HG03280 (cell line): ENCODE measurements at regions not wholly inside any gene's neighbourhood (a gene's known extent, or its start where the extent isn't known, plus 50 kb on each side); places are given as distances from the start of the nearest gene placed in this dataset.

Source experiments
- ATAC-seq: cut with Tn5 transposase; IDR thresholded peaks from one replicate; pipeline ENCODE4 v1.9.1; 2021; ENCODE audit warnings: mild to moderate bottlenecking, moderate library complexity; ENCODE audit not compliant: unreplicated experiment

GRCh38 chr3:162269636-162270458 lies 773.2 kb downstream of the OTOL1 start:
- ATAC-seq: no peak

GRCh38 chr3:162274070-162274469 lies 777.5 kb downstream of the OTOL1 start:
- ATAC-seq: no peak

GRCh38 chr3:162278834-162279233 lies 782.2 kb downstream of the OTOL1 start:
- ATAC-seq: no peak

GRCh38 chr3:162285259-162285658 lies 788.7 kb downstream of the OTOL1 start:
- ATAC-seq: no peak

- no peak for ATAC-seq
Observed at GRCh38 chr3:162287600-162287999, 791.0 kb downstream of the OTOL1 start.

- ATAC-seq: no peak
Observed at GRCh38 chr3:162292409-162292808, 795.8 kb downstream of the OTOL1 start.

GRCh38 chr3:162295323-162295983 lies 798.8 kb downstream of the OTOL1 start:
- no peak for ATAC-seq

- no peak for ATAC-seq
Observed at GRCh38 chr3:162302983-162303624, 806.5 kb downstream of the OTOL1 start.

GRCh38 chr3:162317046-162317445 lies 820.4 kb downstream of the OTOL1 start:
- ATAC-seq: no peak

- no peak for ATAC-seq
Observed at GRCh38 chr3:162328649-162329048, 832.0 kb downstream of the OTOL1 start.

- ATAC-seq: no peak
Observed at GRCh38 chr3:162329514-162329913, 832.9 kb downstream of the OTOL1 start.

GRCh38 chr3:162332344-162332743 lies 835.7 kb downstream of the OTOL1 start:
- ATAC-seq: no peak

GRCh38 chr3:162334537-162334936 lies 837.9 kb downstream of the OTOL1 start:
- ATAC-seq: no peak

- no peak for ATAC-seq
Observed at GRCh38 chr3:162337630-162338029, 841.0 kb downstream of the OTOL1 start.

- ATAC-seq: no peak
Observed at GRCh38 chr3:162338514-162338913, 841.9 kb downstream of the OTOL1 start.

GRCh38 chr3:162348912-162349311 lies 852.3 kb downstream of the OTOL1 start:
- ATAC-seq: no peak

- no peak for ATAC-seq
Observed at GRCh38 chr3:162353414-162353813, 856.8 kb downstream of the OTOL1 start.

GRCh38 chr3:162354356-162354755 lies 857.7 kb downstream of the OTOL1 start:
- no peak for ATAC-seq

GRCh38 chr3:162365066-162365719 lies 868.6 kb downstream of the OTOL1 start:
- no peak for ATAC-seq

GRCh38 chr3:162366166-162366766 lies 869.7 kb downstream of the OTOL1 start:
- ATAC-seq: no peak
